LNCaP clone FGC (cell line): ENCODE measurements at regions not wholly inside any gene's neighbourhood (a gene's known extent, or its start where the extent isn't known, plus 50 kb on each side); places are given as distances from the start of the nearest gene placed in this dataset.

Experiments used
- DNase-seq: peaks from one replicate; pipeline ENCODE4 v3.0.0-alpha.2; 2011; ENCODE audit warnings: low read depth
- H3K4me3 ChIP-seq: 2 replicates; pipeline ENCODE4 v1.5.1; 2011; ENCODE audit warnings: mild to moderate bottlenecking, low read depth, low read length, control low read depth
- CTCF ChIP-seq: IDR thresholded peaks from 2 replicates; pipeline ENCODE4 v1.5.1; 2012; ENCODE audit warnings: mild to moderate bottlenecking; ENCODE audit not compliant: control insufficient read depth, insufficient read depth; ENCODE audit errors: extremely low read depth

DNA sequence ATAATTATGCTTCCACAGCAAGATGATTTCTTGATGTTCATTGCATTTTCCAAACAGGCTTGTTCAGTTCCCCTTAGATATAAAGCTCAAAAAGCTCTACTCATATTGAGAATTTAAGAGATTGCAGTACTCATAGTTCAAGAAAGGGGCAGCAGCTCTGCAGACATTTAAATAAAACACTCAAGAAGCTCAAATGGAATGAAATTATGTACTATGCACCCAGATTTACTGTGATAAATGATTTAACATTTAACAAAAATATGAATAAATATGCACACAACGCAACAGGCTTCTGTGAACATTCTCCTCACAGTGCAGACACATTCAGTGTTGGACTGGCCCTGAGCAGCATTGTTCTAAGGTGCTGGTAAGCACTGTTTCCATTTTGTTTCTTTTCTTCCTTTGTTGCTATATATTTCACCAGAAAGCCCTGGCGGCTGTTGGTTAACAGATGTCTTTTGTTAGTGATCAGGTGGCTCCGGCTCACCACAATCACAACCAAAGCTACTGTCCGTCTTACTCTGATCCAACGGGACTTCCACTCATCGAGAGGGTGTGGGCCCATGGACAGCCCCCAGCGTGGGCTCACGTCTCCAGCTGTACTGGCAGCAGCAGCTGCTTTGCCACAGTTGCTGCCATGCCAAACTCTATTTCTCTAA lies 1440.3 kb downstream of the NCAM2 start:
- TF ChIP-seq CTCF = no peak
- DNase-seq = no peak
- H3K4me3 ChIP-seq = no peak overlapping the region

- no peak for TF ChIP-seq CTCF
- DNase-seq = no peak
- no peak overlapping the region for H3K4me3 ChIP-seq
Measured at GRCh38 chr21:22444990-22445389, 1446.8 kb downstream of the NCAM2 start.

DNA sequence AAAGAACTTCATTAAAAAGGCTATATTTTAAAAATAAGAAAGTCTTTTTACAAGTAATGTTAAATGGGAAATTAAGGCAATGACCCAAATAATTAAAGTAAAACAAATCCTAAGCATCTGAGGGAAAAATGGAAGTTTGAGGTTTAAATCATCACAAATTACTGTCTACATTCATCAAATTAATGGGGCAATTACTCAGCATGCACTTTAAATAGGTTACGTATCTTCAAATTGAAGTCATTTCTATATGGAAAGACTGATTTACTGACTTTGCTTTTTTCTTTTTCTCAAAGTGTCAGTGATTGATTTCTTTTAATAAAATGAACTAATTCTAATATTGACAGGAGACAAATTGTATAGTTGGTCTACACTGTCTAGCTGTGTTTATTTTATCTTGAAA lies 1452.3 kb downstream of the NCAM2 start:
- H3K4me3 ChIP-seq = no peak overlapping the region
- DNase-seq = no peak
- TF ChIP-seq CTCF = no peak

GRCh38 chr21:22456241-22456640 lies 1458.0 kb downstream of the NCAM2 start:
- H3K4me3 ChIP-seq = no peak overlapping the region
- TF ChIP-seq CTCF = no peak
- no peak for DNase-seq

- H3K4me3 ChIP-seq = no peak overlapping the region
- no peak for DNase-seq
- TF ChIP-seq CTCF = no peak
Measured at GRCh38 chr21:22468893-22469292, 1470.7 kb downstream of the NCAM2 start.

DNA sequence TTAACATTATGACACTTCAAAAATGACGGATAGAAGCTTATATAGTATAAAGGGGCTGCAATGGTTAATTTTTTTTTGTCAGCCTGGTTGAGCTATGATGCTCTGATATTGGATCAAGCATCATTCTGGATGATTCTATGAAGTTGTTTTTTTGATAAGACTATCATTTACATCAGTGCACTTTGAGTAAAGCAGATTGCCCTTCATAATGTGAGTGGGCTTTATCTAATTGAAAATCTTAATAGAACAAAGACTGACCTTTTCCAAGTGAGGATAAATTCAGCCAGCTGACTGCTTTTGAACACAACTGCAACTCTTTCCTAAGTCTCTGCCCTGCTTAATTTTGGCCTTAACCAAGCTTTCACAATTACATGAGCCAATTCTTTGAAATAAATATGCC lies 1476.2 kb downstream of the NCAM2 start:
- no peak for DNase-seq
- no peak for TF ChIP-seq CTCF
- no peak overlapping the region for H3K4me3 ChIP-seq

GRCh38 chr21:22476214-22476613 lies 1478.0 kb downstream of the NCAM2 start:
- H3K4me3 ChIP-seq = no peak overlapping the region
- no peak for DNase-seq
- TF ChIP-seq CTCF = no peak
